H9 (cell line): ENCODE measurements at regions not wholly inside any gene's neighbourhood (a gene's known extent, or its start where the extent isn't known, plus 50 kb on each side); places are given as distances from the start of the nearest gene placed in this dataset.

ENCODE experiments used
- DNase-seq: peaks from one replicate; pipeline ENCODE4 v3.0.0-alpha.2; 2017
- H2AFZ ChIP-seq: one replicate; pipeline ENCODE4 v1.6.1; 2013; ENCODE audit warnings: mild to moderate bottlenecking, low read length, control low read depth, moderate library complexity
- H2AK5ac ChIP-seq: 2 replicates; pipeline ENCODE4 v1.6.1; 2013; ENCODE audit warnings: low read length, control low read depth, mixed read lengths; ENCODE audit not compliant: insufficient read length
- H2BK120ac ChIP-seq: one replicate; pipeline ENCODE4 v1.6.1; 2013; ENCODE audit warnings: low read depth, mild to moderate bottlenecking, low read length, control low read depth, inconsistent platforms; ENCODE audit not compliant: poor library complexity, severe bottlenecking
- H2BK12ac ChIP-seq: 2 replicates; pipeline ENCODE4 v1.6.1; 2013; ENCODE audit warnings: low read length, control low read depth, mixed read lengths, low read depth; ENCODE audit not compliant: insufficient read length
- H2BK15ac ChIP-seq: 2 replicates; pipeline ENCODE4 v1.6.1; 2013; ENCODE audit warnings: low read depth, low read length, control low read depth
- H2BK20ac ChIP-seq: one replicate; pipeline ENCODE4 v1.6.1; 2013; ENCODE audit warnings: low read depth, mild to moderate bottlenecking, low read length, control low read depth, inconsistent platforms; ENCODE audit not compliant: poor library complexity, severe bottlenecking
- H2BK5ac ChIP-seq: 2 replicates; pipeline ENCODE4 v1.6.1; 2013; ENCODE audit warnings: low read length, control low read depth, mixed read lengths; ENCODE audit not compliant: insufficient read length
- H3K14ac ChIP-seq: 2 replicates; pipeline ENCODE4 v1.6.1; 2013; ENCODE audit warnings: low read length, control low read depth; ENCODE audit not compliant: insufficient read depth
- H3K18ac ChIP-seq: 2 replicates; pipeline ENCODE4 v1.6.1; 2013; ENCODE audit warnings: low read depth, mild to moderate bottlenecking, mixed read lengths, low read length, control low read depth; ENCODE audit not compliant: insufficient read length
- H3K23ac ChIP-seq: 2 replicates; pipeline ENCODE4 v1.6.1; 2013; ENCODE audit warnings: low read length, control low read depth, mixed read lengths, low read depth; ENCODE audit not compliant: insufficient read length
- H3K23me2 ChIP-seq: 2 replicates; pipeline ENCODE4 v1.6.1; 2013; ENCODE audit warnings: low read depth, mild to moderate bottlenecking, mixed read lengths, low read length, control low read depth; ENCODE audit not compliant: insufficient read length, poor library complexity, severe bottlenecking
- H3K27ac ChIP-seq: 2 replicates; pipeline ENCODE4 v1.5.1; 2013; ENCODE audit warnings: low read length, control low read depth, mixed read lengths, low read depth; ENCODE audit not compliant: insufficient read length
- H3K27me3 ChIP-seq: 2 replicates; pipeline ENCODE4 v1.6.1; 2013; ENCODE audit warnings: low read length, control low read depth, inconsistent platforms; ENCODE audit not compliant: insufficient read depth
- H3K4ac ChIP-seq: 2 replicates; pipeline ENCODE4 v1.6.1; 2013; ENCODE audit warnings: low read depth, mild to moderate bottlenecking, control low read depth, inconsistent platforms, low read length, moderate library complexity
- H3K4me1 ChIP-seq: 2 replicates; pipeline ENCODE4 v1.6.1; 2013; ENCODE audit warnings: low read length, control low read depth, inconsistent platforms; ENCODE audit not compliant: insufficient read depth
- H3K4me2 ChIP-seq: 2 replicates; pipeline ENCODE4 v1.6.1; 2013; ENCODE audit warnings: low read length, control low read depth, mixed read lengths; ENCODE audit not compliant: insufficient read length, insufficient read depth
- H3K56ac ChIP-seq: 2 replicates; pipeline ENCODE4 v1.6.1; 2013; ENCODE audit warnings: low read depth, mild to moderate bottlenecking, mixed read lengths, low read length, control low read depth; ENCODE audit not compliant: insufficient read length
- H3K79me1 ChIP-seq: 2 replicates; pipeline ENCODE4 v1.6.1; 2013; ENCODE audit warnings: low read depth, mild to moderate bottlenecking, moderate library complexity, low read length, control low read depth, inconsistent platforms; ENCODE audit not compliant: insufficient read depth, poor library complexity, severe bottlenecking
- H3K79me2 ChIP-seq: 2 replicates; pipeline ENCODE4 v1.6.1; 2013; ENCODE audit warnings: low read length, control low read depth, inconsistent platforms; ENCODE audit not compliant: insufficient read depth
- H3K9ac ChIP-seq: 2 replicates; pipeline ENCODE4 v1.6.1; 2013; ENCODE audit warnings: low read length, control low read depth, mixed read lengths; ENCODE audit not compliant: insufficient read length; ENCODE audit errors: extremely low read depth
- H3K9me3 ChIP-seq: one replicate; pipeline ENCODE4 v1.6.1; 2013; ENCODE audit warnings: low read depth, low read length, inconsistent platforms; ENCODE audit not compliant: control insufficient read depth
- H3T11ph ChIP-seq: one replicate; pipeline ENCODE4 v1.6.1; 2013; ENCODE audit warnings: mild to moderate bottlenecking, low read length, control low read depth, inconsistent platforms
- H4K20me1 ChIP-seq: one replicate; pipeline ENCODE4 v1.6.1; 2013; ENCODE audit not compliant: control insufficient read depth, insufficient read length, insufficient read depth
- H4K5ac ChIP-seq: 2 replicates; pipeline ENCODE4 v1.6.1; 2013; ENCODE audit warnings: low read depth, mild to moderate bottlenecking, mixed read lengths, low read length, control low read depth; ENCODE audit not compliant: insufficient read length
- H4K8ac ChIP-seq: replicated peaks from 2 replicates; pipeline ENCODE4 v1.6.1; 2013; ENCODE audit warnings: low read length, control low read depth, mixed read lengths, low read depth; ENCODE audit not compliant: insufficient read length
- H4K91ac ChIP-seq: 2 replicates; pipeline ENCODE4 v1.6.1; 2013; ENCODE audit warnings: low read depth, mild to moderate bottlenecking, moderate library complexity, mixed read lengths, low read length, control low read depth; ENCODE audit not compliant: insufficient read length
- H3K27ac Mint-ChIP-seq, 3 experiments: 2 replicates in 2 of 3; 3 replicates in 1 of 3; pipeline ENCODE4 v1.8.0; 2020 to 2021; ENCODE audit warnings: mixed read lengths in 3 of 3, mild to moderate bottlenecking in 1 of 3, moderate library complexity in 1 of 3
- H3K27me3 Mint-ChIP-seq: 2 replicates; pipeline ENCODE4 v1.8.0; 2021; ENCODE audit warnings: low read depth, mild to moderate bottlenecking, moderate library complexity, mixed read lengths
- H3K36me3 Mint-ChIP-seq, 3 experiments: 2 replicates in 2 of 3; 3 replicates in 1 of 3; pipeline ENCODE4 v1.8.0; 2020 to 2021; ENCODE audit warnings: low read depth in 3 of 3, mixed read lengths in 3 of 3; ENCODE audit not compliant: insufficient read depth in 1 of 3
- H3K4me1 Mint-ChIP-seq, 2 experiments: 2 replicates each; pipeline ENCODE4 v1.8.0; 2020; ENCODE audit warnings: mixed read lengths in 2 of 2
- H3K4me3 Mint-ChIP-seq, 2 experiments: 2 replicates in 1 of 2; 3 replicates in 1 of 2; pipeline ENCODE4 v1.8.0; 2020 to 2021; ENCODE audit warnings: mild to moderate bottlenecking in 2 of 2, mixed read lengths in 2 of 2, moderate library complexity in 1 of 2
- H3K9me3 Mint-ChIP-seq, 2 experiments: 2 replicates in 1 of 2; 3 replicates in 1 of 2; pipeline ENCODE4 v1.8.0; 2020; ENCODE audit warnings: mild to moderate bottlenecking in 2 of 2, mixed read lengths in 2 of 2, moderate library complexity in 1 of 2
- TF ChIP-seq, protein P1 (sequence below): fragments of 200-600 bp; sonication (generic); conservative IDR thresholded peaks from 3 replicates; pipeline ENCODE4 v1.8.0; 2021; ENCODE audit warnings: antibody characterized with exemption, mild to moderate bottlenecking

DNA sequence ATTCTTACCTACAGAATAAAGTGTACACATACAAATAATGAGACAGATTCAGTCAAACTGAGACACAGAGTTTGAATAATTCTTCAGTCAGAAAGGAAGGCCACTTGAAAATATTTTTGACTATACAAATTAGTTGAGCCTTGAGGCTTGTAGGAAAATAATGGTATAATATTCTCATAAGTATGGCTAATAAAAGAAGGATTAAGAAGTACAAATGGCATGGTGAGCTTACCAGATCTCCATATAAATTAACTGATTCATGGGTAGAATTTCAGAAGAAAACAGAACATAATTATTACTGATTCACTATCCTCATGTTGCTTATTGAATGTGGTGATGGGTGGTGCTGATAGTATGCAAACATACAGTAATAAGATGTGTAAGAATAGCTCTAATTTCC is 401.1 kb downstream of the PCDH18 start:
- H3K4me1 Mint-ChIP-seq, result no peaks in the 10 kb centered on the region
- Histone ChIP-seq H4K8ac (no peak overlapping the region), H2AFZ (no peak overlapping the region)

More for the DNA sequence above, 401.1 kb downstream of the PCDH18 start:
- Histone ChIP-seq H3K9ac (no peak overlapping the region), H3K4ac (no peak overlapping the region), H3K14ac (no peak overlapping the region), H3K23ac (no peak overlapping the region), H3K79me2 (no peaks in the 10 kb centered on the region), H2BK5ac (no peak overlapping the region), H2BK120ac (no peak overlapping the region), H2BK15ac (no peak overlapping the region), H3T11ph (no peak overlapping the region), H3K23me2 (no peaks in the 10 kb centered on the region), H2BK12ac (no peak overlapping the region), H3K9me3 (no peaks in the 10 kb centered on the region), H3K4me1 (no peaks in the 10 kb centered on the region), H2BK20ac (no peak overlapping the region), H3K27me3 (no peaks in the 10 kb centered on the region), H3K4me2 (no peak overlapping the region), H3K56ac (no peak overlapping the region), H3K18ac (no peak overlapping the region), H4K91ac (no peak overlapping the region), H4K20me1 (no peaks in the 10 kb centered on the region), H3K79me1 (no peaks in the 10 kb centered on the region), H2AK5ac (no peak overlapping the region), H3K27ac (no peak overlapping the region), H4K5ac (no peak overlapping the region)
- TF ChIP-seq, protein P1, sequence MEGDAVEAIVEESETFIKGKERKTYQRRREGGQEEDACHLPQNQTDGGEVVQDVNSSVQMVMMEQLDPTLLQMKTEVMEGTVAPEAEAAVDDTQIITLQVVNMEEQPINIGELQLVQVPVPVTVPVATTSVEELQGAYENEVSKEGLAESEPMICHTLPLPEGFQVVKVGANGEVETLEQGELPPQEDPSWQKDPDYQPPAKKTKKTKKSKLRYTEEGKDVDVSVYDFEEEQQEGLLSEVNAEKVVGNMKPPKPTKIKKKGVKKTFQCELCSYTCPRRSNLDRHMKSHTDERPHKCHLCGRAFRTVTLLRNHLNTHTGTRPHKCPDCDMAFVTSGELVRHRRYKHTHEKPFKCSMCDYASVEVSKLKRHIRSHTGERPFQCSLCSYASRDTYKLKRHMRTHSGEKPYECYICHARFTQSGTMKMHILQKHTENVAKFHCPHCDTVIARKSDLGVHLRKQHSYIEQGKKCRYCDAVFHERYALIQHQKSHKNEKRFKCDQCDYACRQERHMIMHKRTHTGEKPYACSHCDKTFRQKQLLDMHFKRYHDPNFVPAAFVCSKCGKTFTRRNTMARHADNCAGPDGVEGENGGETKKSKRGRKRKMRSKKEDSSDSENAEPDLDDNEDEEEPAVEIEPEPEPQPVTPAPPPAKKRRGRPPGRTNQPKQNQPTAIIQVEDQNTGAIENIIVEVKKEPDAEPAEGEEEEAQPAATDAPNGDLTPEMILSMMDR, result no peak
- no peaks in the 10 kb centered on the region for H3K36me3 Mint-ChIP-seq
- no peaks in the 10 kb centered on the region for H3K27me3 Mint-ChIP-seq
- no peak overlapping the region for H3K27ac Mint-ChIP-seq
- no peaks in the 10 kb centered on the region for H3K9me3 Mint-ChIP-seq
- DNase-seq, result no peak
- no peak overlapping the region for H3K4me3 Mint-ChIP-seq
